ENCODE measurements at regions not wholly inside any gene's neighbourhood (a gene's known extent, or its start where the extent isn't known, plus 50 kb on each side); places are given as distances from the start of the nearest gene placed in this dataset.

- DNase-seq (ENCODE audit: low spot score) = no peak
Measured at GRCh38 chr6:156647991-156648390, 129.2 kb upstream of the ARID1B start.

DNA sequence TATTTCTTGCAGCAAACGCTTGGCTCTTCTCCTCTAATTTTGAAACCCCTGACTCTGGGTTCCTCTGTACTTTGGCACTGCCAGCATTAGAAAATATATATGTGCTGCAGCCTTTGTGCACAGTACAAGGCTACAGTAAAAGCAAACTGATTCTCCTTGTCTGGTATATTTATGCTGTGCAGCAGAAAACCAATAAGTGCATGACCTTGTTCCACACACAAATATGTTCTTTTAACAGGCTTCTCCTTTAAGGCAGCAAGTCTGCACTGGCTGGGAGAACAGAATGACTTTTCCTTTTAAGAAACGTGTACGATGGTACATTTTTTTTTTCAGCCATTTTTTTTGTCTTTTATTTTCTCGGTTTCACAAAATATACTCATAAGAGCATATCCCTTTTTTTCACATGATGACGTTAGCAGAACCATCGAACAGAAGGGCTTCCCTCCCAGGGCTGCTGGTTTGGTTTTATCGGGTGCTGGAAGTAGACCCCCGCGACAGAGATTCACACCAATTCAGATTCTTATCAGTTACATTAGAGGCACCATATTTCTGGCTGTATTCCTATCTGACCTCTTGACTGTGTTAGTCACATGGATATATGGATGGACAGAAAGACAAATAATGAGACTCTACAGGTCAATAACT is 129.9 kb upstream of the ARID1B start:
- DNase-seq (ENCODE audit: low spot score) = no peak

GRCh38 chr6:156646496-156646895 is 130.7 kb upstream of the ARID1B start:
- no peak for DNase-seq (ENCODE audit: low spot score)

DNA sequence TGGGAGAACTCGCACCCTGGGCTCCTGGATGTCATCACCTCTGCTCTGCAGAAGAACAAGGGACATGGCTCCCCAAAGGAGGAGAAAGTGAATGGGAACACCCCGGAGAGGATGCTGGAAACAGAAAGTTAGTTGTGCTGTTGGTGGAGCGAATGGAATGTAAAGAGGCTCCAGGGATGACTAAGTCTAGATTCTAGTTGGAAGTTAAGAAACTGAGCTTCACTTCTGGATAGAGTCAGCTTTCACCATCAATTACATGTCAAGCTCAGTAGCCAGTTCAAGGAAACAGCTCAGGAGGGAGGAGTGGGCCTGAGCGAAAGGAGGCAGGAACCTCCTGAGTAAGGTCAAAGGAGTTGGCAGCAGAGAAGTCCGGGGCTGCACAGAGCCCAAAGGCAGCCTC is 132.1 kb upstream of the ARID1B start:
- no peak for DNase-seq (ENCODE audit: low spot score)

DNA sequence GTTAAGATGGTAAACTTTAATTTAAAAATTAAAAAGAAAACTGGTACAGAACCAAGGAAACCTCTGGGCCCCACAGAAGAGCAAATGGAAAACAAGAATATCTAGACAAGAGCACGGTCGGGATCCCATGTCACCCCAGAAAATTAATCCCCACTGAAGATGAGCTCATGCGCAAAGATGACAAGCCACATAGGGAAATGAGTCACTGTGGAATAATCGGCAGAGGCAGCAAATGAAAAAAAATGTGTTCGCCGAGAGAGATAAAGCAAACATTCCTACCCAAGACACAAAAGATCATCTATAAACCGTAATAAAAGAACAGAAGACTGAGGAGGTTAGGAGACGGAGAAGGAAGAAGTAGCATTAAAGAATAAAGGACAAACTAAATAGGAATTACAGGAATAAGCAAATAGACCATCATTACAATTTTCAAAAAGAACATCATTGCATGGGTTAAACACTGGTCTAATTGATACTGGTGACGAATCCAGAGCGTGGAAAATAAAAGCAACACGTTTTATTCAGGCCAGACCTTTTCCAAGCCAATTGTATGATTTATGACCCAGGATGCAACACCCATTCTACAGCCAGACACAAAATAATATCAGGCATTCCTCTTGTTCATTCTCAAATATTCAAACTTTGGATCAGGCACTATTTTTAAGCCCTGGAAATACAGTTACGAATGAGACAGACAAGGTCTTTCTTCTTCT is 138.0 kb upstream of the ARID1B start:
- no peak for DNase-seq (ENCODE audit: low spot score)

DNA sequence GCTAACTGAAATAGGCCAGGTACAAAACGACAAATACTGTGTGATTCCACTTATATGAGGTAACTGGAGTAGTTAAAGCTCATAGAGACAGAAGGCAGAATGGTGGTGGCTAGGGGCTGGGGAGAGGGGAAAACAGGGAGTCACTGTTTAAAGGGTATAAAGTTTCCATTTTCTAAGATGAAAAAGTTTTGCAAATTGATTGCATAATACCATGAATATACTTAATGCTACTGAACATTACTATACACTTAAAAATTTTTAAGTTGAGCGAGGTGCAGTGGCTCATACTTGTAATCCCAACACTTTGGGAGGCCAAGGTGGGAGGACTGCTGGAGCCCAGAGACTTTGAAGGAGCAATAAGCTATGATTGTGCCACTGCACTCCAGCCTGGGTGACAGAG is 138.6 kb upstream of the ARID1B start:
- DNase-seq (ENCODE audit: low spot score) = no peak

GRCh38 chr6:156634951-156635371 is 142.2 kb upstream of the ARID1B start:
- DNase-seq (ENCODE audit: low spot score) = no peak

DNA sequence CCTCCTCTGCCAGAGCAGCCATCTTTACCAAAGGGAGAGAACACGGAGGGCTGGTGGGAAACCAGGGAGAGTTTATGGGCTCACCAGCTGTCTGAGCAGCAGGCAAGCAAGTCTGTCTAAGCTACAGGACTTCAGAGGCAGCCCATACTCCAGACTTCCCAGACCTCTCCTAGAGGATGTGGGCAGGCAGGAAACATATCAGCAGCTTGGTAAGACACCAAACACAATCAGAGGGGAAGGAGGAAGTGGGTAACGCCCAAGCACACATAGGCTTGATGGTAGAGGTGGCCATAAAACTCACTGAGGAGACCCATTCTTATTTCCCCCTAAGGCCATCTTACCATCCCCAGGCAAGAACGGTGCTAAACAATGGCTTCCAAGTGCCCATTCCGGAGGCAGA is 143.1 kb upstream of the ARID1B start:
- DNase-seq (ENCODE audit: low spot score) = no peak

GRCh38 chr6:156633291-156633690 is 143.9 kb upstream of the ARID1B start:
- DNase-seq (ENCODE audit: low spot score) = no peak

- DNase-seq (ENCODE audit: low spot score) = no peak
Measured at GRCh38 chr6:156630613-156631302, 146.4 kb upstream of the ARID1B start.

DNA sequence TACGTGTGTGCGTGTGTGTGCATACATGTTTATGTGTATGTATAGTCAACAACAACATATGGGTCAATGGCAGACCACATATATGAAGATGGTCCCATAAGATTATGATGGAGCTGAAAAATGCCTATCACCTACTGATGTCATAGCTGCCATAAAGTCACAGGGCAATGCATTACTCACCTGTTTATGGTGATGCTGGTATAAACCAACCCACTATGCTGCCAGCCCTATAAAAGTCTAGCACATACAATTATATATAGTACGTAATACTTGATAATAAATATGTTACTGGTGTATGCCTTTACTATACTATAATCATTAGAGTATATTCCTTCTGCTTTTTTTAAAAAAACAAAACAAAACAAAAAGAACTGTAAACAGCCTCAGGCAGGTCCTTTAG is 148.4 kb upstream of the ARID1B start:
- DNase-seq (ENCODE audit: low spot score) = no peak

GRCh38 chr6:156627524-156627923 is 149.7 kb upstream of the ARID1B start:
- DNase-seq (ENCODE audit: low spot score) = no peak

DNA sequence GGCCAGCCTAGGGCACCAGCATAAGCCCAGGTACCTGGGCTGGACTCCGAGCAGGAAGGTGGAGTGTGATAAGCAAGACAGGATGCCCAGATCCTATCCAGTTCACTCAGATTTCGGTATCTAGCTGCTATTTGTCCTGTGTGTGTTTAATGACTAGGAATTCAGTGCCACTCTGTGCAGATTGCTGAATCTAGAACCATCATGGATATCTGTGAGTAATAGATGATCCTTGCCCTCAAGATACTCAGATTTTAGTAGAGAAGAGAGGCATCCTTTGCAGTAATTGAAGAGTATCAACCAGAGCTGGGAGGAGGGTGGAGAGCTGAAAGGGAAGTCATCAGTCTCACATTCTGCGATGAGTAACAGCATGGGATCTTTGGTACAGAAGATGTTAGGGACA is 155.0 kb upstream of the ARID1B start:
- no peak for DNase-seq (ENCODE audit: low spot score)

- DNase-seq (ENCODE audit: low spot score) = no peak
Measured at GRCh38 chr6:156620331-156620730, 156.8 kb upstream of the ARID1B start.

GRCh38 chr6:156618600-156619205 is 158.5 kb upstream of the ARID1B start:
- no peak for DNase-seq (ENCODE audit: low spot score)

GRCh38 chr6:156617941-156618340 is 159.2 kb upstream of the ARID1B start:
- no peak for DNase-seq (ENCODE audit: low spot score)

DNA sequence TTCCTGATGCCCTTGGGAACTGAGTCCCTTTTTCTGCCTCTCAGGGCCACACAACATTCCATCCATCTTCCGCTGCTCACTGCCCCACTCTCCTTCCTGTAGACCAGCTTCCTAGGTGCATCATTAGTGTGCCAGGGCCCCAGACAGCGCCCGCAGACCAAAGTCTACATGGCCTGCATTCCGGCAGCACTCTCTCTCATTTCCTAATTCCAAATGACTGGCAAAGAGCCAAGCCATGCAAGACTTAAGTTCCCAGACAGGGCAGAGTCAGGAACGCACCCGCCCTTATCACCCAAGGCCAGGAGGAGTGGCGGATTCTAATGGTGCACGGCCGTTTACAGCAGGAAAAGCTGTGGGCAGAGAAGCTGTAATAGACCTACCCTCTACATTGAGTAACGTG is 159.8 kb upstream of the ARID1B start:
- DNase-seq (ENCODE audit: low spot score) = no peak

DNA sequence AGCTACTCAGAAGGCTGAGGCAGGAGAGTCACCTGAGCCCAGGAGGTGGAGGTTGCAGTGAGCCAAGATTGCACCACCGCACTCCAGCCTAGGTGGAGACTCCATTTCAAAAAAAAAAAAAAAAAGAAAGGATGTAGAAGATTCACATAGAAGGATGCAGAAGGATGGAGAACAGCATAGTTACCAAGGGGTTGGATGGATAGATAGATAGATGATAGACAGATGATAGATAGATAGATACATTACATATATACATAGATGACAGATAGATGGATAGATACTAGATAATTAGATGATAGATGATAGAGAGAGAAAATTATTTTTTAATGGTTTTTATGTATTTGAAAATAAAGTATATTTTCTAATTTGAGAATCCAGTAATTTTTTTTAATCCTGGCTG is 160.7 kb upstream of the ARID1B start:
- DNase-seq (ENCODE audit: low spot score) = no peak

DNA sequence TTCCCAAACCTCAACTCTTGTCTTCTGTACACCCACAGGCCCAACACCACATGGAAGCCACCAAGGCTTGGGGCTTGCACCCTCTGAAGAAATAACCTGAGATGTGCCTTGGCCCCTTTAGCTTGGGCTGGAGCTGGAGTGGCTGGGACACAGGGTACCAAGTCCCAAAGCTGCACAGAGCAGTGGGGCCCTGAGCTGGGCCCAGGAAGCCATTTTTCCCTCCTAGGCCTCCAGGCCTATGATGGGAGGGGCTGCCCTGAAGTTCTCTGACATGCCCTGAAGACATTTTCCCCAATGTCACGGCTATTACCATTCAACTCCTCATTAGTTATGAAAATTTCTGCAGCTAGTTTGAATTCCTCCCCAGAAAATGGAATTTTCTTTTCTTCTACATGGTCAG is 163.2 kb upstream of the ARID1B start:
- no peak for DNase-seq (ENCODE audit: low spot score)

- no peak for DNase-seq (ENCODE audit: low spot score)
Measured at GRCh38 chr6:156612361-156612760, 164.8 kb upstream of the ARID1B start.

- no peak for DNase-seq (ENCODE audit: low spot score)
Measured at GRCh38 chr6:156602066-156602385, 175.2 kb upstream of the ARID1B start.

DNA sequence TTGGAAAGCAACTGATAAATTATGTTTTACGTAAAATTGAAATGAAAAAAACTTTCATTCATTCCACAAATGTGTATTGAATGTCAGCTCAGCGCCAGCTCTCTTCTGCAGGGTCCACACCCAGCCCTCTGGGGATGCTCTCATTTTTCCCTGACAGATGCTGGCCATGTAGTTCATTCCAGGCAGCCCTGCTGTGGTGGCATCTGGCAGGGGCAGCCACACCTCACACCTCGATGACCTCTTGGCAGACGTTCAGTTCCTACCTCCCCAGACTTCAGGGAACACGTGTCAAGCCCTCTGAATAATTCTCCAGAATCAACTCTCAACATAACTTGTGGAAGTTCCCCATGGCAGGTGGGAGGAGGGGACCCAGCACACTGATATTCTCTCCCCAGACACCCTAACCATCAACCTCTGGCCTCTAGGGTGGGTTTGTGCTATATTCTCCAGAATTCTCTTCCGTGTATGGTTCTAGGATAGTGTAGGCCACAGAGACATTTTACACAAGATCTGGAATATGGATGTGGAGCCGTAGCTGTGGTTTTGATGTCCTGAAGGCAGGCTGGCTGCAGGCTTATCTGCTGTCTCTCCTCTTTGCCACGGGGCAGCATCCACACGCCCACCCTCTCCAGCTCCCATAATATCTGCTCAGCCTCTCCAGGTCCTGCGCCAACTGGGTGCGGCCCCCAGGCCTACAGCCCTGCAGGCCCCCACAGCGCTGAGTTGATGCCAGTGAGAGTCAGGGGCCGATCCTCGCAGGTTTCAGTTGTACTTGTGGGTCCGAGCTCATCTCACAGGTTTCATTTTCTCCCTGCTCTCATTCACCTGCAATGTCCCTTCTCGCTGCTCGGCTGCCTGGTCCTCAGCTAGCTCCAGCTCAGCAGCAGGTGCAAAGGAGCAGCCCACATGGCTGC is 175.8 kb upstream of the ARID1B start:
- no peak for DNase-seq (ENCODE audit: low spot score)
